Kidney (tissue), 13 donors: ENCODE measurements at regions not wholly inside any gene's neighbourhood (a gene's known extent, or its start where the extent isn't known, plus 50 kb on each side); places are given as distances from the start of the nearest gene placed in this dataset.

Experiments used
- DNase-seq, 5 donors: peaks; one replicate each; pipeline ENCODE4 v3.0.0-alpha.2; 2013 to 2020
- FAIRE-seq: peaks from 2 replicates; lab custom pipeline; 2012; peaks lifted over from hg19 to GRCh38; lab: Jason Lieb, UNC
- H3K27ac ChIP-seq, 2 donors: one replicate each; pipeline ENCODE4 v1.7.0; 2013; ENCODE audit warnings: low read depth in 2 of 2, low read length in 2 of 2, inconsistent platforms in 1 of 2
- H3K27me3 ChIP-seq: one replicate; pipeline ENCODE4 v1.7.1; 2013; ENCODE audit warnings: low read length, inconsistent platforms; ENCODE audit not compliant: control insufficient read depth, insufficient read depth
- H3K36me3 ChIP-seq, 3 donors: one replicate each; pipeline versions ENCODE4 v1.7.0 to v1.7.1; 2013; ENCODE audit warnings: low read length in 3 of 3, control low read depth in 1 of 3, inconsistent platforms in 1 of 3; ENCODE audit not compliant: insufficient read depth in 3 of 3, control insufficient read depth in 2 of 3
- H3K4me1 ChIP-seq, 3 donors: one replicate each; pipeline versions ENCODE4 v1.7.0 to v1.7.1; 2013; ENCODE audit warnings: low read length in 3 of 3, inconsistent platforms in 1 of 3, low read depth in 1 of 3; ENCODE audit not compliant: control insufficient read depth in 2 of 3, insufficient read depth in 2 of 3
- H3K4me3 ChIP-seq, 3 donors: one replicate each; pipeline versions ENCODE4 v1.7.0 to v1.8.1; 2013; ENCODE audit warnings: low read length in 3 of 3, control low read depth in 1 of 3, inconsistent platforms in 1 of 3
- H3K9ac ChIP-seq, 3 donors: one replicate each; pipeline versions ENCODE4 v1.7.0 to v1.7.1; 2013; ENCODE audit warnings: low read length in 3 of 3, control low read depth in 1 of 3, inconsistent platforms in 1 of 3
- H3K9me3 ChIP-seq, 3 donors: one replicate each; pipeline versions ENCODE4 v1.7.0 to v1.7.1; 2013; ENCODE audit warnings: low read length in 3 of 3, control low read depth in 1 of 3, inconsistent platforms in 1 of 3; ENCODE audit not compliant: control insufficient read depth in 2 of 3, insufficient read depth in 1 of 3
- CTCF ChIP-seq: IDR thresholded peaks from 3 replicates; pipeline ENCODE4 v1.5.1; 2012; ENCODE audit warnings: mild to moderate bottlenecking, moderate library complexity, borderline replicate concordance; ENCODE audit not compliant: insufficient read depth; ENCODE audit errors: extremely low read depth
- intact Hi-C: fragments of 100-400 bp; cut with DNase I; formaldehyde crosslinking; loops from one replicate; pipeline ENCODE4 v1.11.1; 2022
- donor health status: control.
- donor health status: control.
- donor health status: control.
- donor health status: control.
- donor health status: control.
- donor health status: DM: yes; HTN: yes; CAD: no.
- donor health status: Normal renal cell carcinoma (clear cell type).

DNA sequence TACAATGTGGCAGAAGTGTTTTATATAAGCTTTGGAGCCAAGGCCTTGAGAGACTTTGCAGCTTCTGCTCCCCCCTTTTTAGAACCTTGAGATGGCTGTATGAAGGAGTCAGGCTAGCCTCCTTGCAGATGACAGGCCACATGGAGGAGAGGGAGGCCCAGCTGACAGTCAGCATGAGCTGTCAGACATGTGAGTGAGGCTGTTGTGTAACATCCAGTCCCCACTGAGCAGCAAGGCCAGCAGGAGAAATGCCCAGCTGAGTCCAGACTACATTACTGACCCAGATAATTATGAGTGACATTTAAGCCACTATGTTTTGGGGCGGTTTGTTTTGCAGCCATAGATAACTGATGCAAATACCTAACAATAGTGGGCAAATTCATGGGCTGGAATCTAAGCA lies 515.3 kb upstream of the ARX start:
- no peaks in the 10 kb centered on the region for H3K4me1 ChIP-seq
- DNase-seq (no peak), FAIRE-seq (no peak)
- H3K9me3 ChIP-seq, result no peaks in the 10 kb centered on the region
- intact Hi-C loops, result no loop called here
- H3K27ac ChIP-seq, result no peak overlapping the region
- no peak overlapping the region for H3K9ac ChIP-seq
- no peaks in the 10 kb centered on the region for H3K36me3 ChIP-seq
- H3K4me3 ChIP-seq, result no peak overlapping the region
- H3K27me3 ChIP-seq, result no peaks in the 10 kb centered on the region
- TF ChIP-seq CTCF, result no peak

- H3K4me3 ChIP-seq, result no peak overlapping the region
- H3K36me3 ChIP-seq, result no peaks in the 10 kb centered on the region
- no peaks in the 10 kb centered on the region for H3K27me3 ChIP-seq
- no peaks in the 10 kb centered on the region for H3K9me3 ChIP-seq
- no peak overlapping the region for H3K9ac ChIP-seq
- FAIRE-seq, result no peak
- intact Hi-C loops, result no loop called here
- no peaks in the 10 kb centered on the region for H3K4me1 ChIP-seq
- no peak for DNase-seq
- TF ChIP-seq CTCF, result no peak
- no peak overlapping the region for H3K27ac ChIP-seq
Measured at GRCh38 chrX:25534091-25534490, 518.3 kb upstream of the ARX start.

DNA sequence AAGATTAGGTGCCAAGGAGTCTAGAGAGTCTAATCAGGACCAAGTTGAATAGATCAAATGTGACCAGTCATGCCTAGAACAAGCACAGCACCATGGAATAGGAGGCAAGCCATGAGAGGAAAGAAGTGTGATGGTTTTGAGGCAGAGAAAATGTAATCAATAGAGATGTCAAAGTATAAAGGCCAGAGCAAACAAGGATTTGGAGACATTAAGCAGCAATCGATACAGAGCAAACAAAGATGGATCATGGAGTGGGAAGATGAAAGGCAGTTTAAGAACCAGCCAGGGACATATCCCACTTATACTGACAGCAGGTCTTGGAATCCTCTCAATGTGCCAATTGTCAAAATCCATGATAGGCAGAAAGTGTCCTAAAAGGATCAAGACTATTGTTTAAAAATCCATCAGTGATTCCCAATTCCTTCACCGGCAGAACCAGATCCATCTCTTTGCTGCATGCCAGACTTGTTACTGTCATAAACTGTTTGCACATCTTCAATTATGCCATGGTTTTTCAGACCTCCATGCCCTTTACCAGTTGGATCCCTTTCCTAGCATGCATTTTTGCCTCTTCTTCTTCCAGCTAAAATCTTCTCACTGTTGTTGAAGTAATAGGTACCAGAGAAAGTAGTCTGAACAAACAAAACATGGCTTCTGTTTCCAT lies 520.7 kb upstream of the ARX start:
- FAIRE-seq, result no peak
- no peaks in the 10 kb centered on the region for H3K36me3 ChIP-seq
- H3K4me1 ChIP-seq, result no peaks in the 10 kb centered on the region
- no peaks in the 10 kb centered on the region for H3K9me3 ChIP-seq
- H3K9ac ChIP-seq, result no peak overlapping the region
- intact Hi-C loops, result no loop called here
- DNase-seq, result no peak
- H3K4me3 ChIP-seq, result no peak overlapping the region
- TF ChIP-seq CTCF, result no peak
- H3K27ac ChIP-seq, result no peak overlapping the region
- no peaks in the 10 kb centered on the region for H3K27me3 ChIP-seq

- no peaks in the 10 kb centered on the region for H3K4me1 ChIP-seq
- intact Hi-C loops, result no loop called here
- no peak for DNase-seq
- no peaks in the 10 kb centered on the region for H3K36me3 ChIP-seq
- H3K27me3 ChIP-seq, result no peaks in the 10 kb centered on the region
- no peak overlapping the region for H3K4me3 ChIP-seq
- H3K9ac ChIP-seq, result no peak overlapping the region
- H3K9me3 ChIP-seq, result no peaks in the 10 kb centered on the region
- no peak overlapping the region for H3K27ac ChIP-seq
- no peak for TF ChIP-seq CTCF
- FAIRE-seq, result no peak
Measured at GRCh38 chrX:25537699-25538098, 521.9 kb upstream of the ARX start.
